ENCODE measurements at regions not wholly inside any gene's neighbourhood (a gene's known extent, or its start where the extent isn't known, plus 50 kb on each side); places are given as distances from the start of the nearest gene placed in this dataset.

DNA sequence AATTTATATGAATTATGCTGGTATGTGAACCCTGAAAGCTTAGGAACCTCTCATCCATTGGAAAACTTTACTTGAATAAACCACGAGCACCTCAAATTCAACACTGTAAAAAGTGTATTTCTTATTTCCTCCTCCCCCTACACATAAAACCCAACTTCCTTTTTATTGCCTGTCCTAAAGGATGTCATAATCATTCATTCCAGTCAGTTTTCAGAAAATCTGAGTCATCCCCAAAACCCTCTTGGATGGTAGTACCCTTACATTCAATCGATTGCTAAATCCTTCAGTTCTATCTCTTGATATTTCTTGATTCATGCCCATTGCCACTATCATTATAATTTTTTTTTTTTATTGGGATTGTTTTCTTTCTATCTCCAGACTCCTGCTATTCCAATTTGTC lies 91.1 kb upstream of the ATP8A1 start:
- DNase-seq, result no peak

DNA sequence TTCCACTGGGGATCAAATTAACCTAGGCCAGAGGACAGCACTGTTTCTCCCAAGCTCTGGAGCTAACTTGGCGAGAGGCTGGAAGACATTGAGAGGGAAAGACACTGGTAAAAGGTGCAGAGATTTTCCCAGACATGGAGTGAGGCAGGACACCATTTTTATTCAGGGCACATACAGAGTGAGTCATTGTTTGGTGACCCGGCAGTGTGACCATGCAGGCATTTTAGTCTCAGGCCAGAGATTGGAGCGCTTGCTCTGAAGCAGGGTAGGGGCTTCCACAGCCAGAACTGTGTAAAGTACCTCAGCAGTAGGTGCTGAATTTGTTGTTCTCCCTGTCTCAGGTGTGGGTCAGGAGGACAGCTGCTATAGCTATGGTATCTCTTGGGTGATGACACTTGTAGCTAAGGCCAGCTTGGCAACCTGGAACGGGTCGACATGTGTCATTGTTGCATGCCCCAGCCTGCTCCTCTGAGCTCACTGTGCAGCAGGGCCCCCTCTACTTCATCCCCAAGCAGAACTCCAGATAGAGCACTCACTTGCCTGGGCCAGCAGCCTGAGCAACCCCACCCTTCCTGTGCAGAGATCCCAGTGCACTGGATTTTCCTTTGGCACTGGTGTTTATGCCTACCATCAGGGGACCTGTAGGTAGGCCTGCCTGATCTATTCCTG lies 79.8 kb upstream of the ATP8A1 start:
- no peak for DNase-seq

DNA sequence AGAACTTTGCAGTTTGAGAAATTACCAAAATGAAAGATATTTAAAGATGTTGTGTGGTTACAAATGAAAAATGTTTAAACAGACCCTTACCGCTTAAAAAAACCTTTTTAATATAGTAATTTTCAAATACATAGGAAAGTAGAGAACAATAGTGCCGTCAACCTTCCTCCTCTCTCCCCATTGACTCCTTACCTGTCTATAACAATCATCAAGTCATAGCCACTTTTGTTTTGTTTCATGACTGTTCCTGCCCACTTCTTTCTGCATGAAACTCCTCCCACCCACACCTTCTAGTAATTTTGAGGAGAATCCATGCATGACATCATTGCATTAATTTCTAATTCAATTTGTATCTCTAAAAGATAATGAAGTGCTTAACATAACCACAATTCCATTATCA lies 76.5 kb upstream of the ATP8A1 start:
- DNase-seq, result no peak

DNA sequence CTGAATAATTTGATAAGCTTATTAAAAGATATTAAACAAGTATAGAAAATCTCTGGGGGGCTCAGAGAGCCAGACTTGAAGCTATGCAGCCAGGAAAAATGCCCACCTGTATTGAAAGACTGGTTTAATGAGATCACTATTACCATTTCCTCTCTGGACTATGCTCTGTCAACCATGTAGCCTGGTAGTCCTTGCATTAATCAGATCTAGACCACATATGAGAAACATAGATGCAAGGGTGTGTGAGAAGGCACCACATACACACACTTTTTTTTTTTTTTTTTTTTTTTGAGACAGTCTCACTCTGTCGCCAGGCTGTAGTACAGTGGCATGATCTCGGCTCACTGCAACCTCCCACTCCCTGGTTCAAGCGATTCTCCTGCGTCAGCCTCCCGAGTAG lies 75.9 kb upstream of the ATP8A1 start:
- DNase-seq, result no peak

DNA sequence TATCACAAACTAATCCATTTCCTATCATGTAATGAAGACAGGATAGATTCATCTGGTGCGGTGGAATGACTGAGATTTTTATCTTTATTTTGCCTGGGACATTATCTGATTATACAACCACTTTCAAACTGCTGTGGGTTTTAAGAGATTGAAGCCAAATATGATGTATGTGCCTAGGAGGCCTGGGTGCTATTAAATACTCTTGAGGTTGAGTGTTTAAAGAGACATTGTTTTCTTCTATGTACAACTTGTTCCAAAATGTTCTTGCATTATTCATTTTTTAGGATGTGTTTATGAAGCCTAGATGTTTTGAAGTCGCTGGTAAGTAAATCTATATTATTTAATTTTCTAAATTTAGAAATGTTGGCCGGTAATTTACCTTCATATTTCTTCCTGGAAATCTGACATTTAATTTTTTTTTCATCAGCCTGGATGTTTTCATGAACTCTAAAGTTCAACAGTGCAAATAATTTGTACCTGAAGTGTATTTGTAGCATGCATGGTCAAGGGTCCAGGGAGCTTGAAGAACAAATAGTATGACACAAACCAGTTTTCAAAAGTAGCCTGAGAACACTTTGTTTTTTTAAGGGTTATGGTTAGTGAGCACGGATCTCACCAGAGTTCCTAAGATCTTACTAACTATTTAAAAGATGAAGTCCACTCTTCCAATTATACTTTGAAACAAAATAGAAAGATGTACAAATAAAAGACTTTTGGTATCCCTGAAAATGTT lies 72.8 kb upstream of the ATP8A1 start:
- DNase-seq, result no peak

DNA sequence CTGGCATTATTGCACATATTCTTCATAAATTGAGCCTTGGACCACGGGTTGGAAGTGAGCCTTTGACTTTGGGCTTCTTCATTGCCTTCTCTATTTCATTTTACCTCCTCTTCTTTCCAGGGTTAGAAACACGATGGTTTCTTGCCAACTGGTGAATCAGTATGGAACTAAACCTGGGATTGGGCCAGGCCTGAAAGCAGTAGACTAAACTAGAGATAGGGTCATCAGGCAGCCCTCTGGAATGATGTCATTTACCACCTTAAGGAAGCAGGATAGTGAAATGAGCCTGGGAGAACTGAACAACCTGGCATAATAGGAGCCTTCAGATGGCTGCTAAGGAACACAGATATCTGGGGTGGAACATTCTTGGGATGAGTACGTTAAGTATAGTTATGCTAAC lies 67.5 kb upstream of the ATP8A1 start:
- DNase-seq, result no peak

DNA sequence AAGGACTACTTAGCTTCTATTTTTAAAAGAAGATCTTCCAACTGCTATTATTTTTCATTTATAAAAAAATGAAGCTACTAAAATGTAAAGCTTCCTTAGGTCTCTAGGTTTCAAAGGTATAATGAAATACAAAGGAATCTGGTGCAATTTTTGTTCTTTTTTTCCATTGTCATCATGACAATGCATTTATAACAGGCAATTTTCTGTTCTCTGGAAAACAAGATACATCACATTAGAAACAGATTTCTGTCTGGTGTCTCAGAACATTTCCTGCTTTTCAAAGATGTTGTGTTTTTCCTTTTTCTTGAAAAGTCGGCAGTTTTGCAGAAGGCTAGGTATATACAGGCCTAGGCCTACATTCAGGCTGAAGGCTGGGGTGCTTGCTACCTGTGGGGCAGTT lies 63.6 kb upstream of the ATP8A1 start:
- DNase-seq, result no peak

DNA sequence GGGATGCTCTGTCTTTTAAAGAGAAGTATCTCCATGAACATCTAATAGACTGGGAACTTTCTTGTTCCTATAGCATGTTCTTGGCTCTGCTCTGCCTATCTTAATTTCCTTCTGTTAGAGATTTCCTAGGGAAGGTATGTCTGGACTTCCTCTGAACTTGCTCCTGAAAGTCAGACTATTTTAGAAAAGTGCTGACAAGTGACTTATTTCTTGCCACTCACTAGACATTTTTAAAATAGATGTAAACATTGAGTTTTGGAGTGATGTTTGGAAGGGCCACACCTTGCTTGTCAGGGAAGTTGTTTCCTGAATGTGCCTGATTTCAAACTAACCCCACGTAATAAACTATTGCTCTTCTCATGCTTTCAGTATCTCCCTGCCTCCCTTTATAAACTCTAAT lies 62.4 kb upstream of the ATP8A1 start:
- no peak for DNase-seq

DNA sequence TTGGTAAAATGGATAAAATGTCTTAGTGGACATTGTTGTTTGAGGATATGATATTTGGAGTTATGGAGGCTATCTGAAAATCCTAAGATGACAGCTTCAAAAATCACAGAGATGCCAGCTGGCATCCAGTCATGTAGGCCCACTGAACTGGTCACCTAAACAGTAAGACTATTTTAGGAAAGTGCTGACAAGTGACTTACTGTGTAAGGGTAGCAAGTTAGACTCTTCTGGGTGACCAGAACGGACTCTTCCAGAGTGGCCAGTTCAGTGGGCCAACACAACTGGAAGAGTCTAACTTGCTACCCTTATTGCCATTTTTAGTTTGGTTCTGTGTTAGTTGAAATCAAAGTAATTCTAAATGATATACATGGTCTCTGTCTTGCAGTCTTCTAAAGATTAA lies 61.4 kb upstream of the ATP8A1 start:
- DNase-seq, result no peak

DNA sequence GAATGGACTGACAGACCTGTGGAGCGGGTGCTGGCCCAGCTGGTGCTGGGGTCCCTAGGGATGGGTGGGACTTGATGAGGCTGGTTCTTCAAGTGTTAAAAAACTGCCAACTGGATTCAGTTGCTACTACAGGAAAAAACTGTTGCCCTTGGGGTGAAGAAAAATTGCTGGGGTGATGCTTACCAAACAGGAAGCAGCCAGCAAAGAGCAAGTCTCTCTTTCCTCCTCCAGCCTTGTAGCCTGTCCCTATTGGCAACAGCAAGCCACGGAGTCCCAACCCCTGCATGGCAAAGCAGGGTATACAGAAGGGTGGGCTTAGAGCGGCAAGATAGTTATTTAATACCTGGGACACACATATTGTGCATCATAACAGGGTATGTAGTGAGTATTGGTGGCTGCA lies 60.1 kb upstream of the ATP8A1 start:
- no peak for DNase-seq

DNA sequence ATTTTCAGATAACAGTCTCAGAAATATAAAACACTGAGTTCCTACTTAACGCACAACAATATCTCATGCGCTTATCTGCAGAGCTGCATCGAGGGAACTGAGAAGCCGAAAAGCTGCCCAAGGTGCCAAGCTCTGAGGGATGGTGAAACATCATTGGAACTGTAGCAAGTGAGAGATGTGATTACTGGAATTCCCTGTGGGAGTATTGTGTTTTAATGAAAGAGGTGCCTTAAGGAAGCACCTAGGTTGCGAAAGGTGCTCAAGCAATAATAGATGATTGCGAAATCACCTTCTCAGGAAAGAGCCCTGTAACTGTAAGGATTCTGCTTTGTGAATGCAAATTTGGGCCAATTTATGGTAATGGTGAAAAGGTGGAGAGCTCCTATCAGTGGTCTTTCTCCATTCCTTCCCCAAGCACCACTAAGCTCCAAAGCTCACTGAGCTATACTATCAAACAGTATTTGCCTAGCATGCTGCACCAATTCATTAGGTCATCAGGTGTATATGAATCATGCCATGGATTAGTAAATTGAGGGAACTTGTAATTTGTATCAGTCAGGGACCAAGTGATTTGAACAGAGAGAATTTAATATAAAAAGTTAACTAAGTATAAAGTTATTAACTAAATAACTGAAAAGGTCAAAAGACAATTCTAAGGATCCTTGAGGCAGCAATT lies 59.0 kb upstream of the ATP8A1 start:
- DNase-seq, result no peak

DNA sequence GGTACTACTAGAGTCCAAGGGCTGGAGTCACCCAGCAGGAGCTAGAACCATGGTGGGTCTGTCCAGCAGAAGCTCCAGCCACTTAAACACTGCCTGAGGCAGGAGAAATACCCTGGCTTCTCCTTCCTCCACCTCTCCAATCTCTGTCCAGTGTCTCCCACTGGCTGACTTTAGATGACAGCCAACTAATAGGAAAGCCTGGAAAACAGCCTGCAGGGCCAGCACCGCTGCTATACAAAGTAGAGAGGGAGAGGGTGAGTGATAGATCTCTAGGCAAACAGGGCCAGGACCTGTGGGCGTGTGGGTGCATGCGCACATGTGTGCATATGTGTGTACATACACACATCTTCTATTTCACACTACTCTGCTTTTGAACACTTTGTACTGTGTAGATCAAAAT lies 56.5 kb upstream of the ATP8A1 start:
- no peak for DNase-seq

DNA sequence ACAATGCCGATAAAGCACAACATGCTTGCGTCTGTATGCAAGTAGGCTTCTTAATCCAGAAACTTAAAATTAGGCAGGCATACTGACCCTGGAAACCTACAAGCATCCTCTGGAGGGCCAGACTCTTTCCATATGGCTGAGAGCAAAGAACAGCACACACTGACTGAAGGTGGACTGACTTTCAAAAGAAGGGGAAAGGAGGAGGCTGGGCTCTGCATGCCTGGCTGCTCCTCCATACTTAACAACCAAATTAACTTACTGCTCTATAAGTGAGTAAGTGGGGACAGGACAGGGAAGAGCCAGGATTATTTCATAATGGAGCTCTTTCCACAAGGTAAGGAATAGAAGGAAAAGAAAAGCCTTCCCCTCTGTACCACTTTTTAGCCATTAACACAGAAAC lies 55.9 kb upstream of the ATP8A1 start:
- no peak for DNase-seq

DNA sequence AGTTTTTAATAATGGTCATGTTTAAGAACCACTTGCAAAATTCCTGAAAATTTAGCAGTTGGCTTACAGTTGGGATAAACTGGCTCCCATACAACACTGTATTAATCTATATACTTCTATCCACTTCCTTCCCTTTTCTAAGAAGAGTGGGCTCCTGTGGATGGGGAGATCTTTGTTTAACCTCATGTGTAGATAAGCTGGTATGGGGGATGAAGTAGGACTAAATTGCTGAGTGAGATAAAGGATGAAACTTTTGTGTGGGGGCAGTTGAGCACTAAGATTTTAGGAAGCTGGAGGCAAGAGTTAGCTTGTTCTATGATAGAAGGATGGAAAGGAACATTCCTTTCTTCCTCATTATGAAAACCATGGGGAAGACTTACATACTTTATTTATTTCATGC lies 54.6 kb upstream of the ATP8A1 start:
- DNase-seq, result no peak

DNA sequence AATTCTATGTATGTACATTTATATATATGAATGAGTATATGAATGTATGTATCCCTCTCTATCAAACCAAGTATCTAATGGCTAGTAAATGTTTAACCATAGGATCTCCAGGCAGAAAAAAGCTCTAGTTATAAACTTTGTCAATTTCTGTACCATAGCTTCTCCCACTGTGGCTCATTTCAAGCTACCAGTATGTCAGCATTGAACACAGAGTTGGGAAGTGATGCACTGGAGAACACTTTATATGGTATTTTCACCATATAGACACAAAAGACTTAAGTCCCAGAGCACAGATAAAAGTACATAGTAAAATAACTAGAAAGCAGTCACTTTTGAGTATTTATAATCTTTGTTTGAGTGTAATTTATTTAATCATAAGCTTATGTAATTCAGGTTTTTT lies 53.9 kb upstream of the ATP8A1 start:
- DNase-seq, result no peak

DNA sequence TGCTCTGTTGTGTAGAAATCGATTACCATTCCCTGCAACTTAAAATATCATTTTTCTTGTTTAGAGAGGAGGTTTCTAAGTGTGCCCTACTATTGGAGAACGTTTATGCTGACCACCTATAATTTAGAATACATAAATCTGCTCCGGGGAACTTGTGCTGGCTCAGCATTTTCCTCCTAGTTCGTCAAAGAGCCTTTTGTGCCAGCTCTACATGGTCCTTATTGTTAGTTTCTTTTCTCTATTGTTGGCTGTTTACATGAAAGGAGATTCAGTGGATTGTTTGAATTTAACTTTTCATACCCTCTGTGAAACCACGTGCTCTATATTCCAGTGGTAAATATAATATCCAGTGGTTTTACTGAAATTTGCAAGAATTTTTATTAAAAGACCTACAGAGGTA lies 53.4 kb upstream of the ATP8A1 start:
- DNase-seq, result no peak

DNA sequence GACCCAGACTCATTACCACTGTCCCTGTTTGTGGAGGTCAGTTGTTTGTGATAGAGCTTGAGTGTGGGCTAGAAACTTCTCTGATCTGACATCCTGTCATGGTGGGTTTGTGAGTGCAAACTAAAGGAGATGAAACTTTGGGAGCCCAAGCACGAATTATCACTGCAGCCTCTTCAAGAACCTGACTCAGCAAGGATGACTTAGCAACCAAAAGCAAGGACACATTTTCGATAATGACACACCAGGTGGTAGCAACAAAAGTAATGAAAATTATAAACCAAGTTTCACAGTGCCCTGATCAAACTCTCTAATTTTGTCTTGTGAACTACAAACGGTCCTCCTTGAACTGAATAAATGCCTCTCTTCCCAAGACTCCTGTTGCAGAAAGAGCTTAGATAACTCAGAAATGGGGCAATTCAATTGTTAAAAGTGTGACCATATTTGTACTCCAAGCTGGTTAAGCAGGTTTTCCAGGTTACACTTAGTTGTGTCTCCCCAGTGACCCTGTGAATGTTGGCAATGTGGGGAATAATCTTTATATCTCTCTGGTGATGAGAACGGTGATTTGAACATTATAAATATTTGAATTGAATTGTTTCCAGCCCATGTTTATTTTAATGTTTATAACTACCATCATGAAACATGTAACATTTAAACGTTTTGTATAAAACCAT lies 52.6 kb upstream of the ATP8A1 start:
- DNase-seq, result no peak

DNA sequence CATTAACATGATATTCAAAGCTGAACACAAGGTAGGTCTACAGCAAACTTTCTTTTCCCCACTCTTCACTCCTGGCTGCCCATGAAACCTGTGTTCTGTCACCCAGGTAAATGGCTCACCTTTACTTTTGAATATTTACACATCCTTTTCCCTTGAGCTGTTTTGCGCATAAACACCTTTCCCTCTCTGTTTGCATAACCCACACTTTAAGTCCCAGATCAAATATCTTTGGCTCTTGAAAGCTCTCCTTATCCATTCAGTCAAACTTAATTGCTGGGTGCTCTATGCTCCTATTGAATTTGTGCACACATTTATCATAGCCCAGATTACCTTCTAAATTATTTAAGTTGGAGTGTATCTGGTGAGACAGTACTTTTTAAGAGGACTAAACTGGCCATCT lies 51.7 kb upstream of the ATP8A1 start:
- no peak for DNase-seq

All from muscle of back (tissue), 3 donors.